ENCODE measurements at regions not wholly inside any gene's neighbourhood (a gene's known extent, or its start where the extent isn't known, plus 50 kb on each side); places are given as distances from the start of the nearest gene placed in this dataset.

- TF ChIP-seq CTCF (IDR thresholded peaks at IDR 0.05; ENCODE audit: low read depth, low read length, missing input control) (no peak), REST (IDR thresholded peaks at IDR 0.05) (no peak), TAF1 (conservative IDR thresholded peaks at IDR 0.05) (no peak)
Observed at GRCh38 chr10:37478381-37478780, 353.0 kb downstream of the ANKRD30A start.

All from liver (tissue), 3 donors.